Ovary (tissue), 3 donors: ENCODE measurements at regions not wholly inside any gene's neighbourhood (a gene's known extent, or its start where the extent isn't known, plus 50 kb on each side); places are given as distances from the start of the nearest gene placed in this dataset.

Source experiments
- POLR2A ChIP-seq: fragments of 450-650 bp; IDR thresholded peaks from one replicate; pipeline ENCODE4 v1.6.1; 2017; ENCODE audit warnings: antibody characterized with exemption, mild to moderate bottlenecking, moderate library complexity
- TF ChIP-seq, protein P1 (sequence below), 3 donors: fragments of 450-650 bp in 2 of 3; fragments of 200-600 bp in 1 of 3; IDR thresholded peaks; one replicate each; pipeline versions ENCODE4 v1.5.1 to v1.8.0; 2016 to 2022; ENCODE audit warnings: antibody characterized with exemption in 3 of 3, mild to moderate bottlenecking in 1 of 3
- donor health status: DM: no; HTN: no; CAD: no.

DNA sequence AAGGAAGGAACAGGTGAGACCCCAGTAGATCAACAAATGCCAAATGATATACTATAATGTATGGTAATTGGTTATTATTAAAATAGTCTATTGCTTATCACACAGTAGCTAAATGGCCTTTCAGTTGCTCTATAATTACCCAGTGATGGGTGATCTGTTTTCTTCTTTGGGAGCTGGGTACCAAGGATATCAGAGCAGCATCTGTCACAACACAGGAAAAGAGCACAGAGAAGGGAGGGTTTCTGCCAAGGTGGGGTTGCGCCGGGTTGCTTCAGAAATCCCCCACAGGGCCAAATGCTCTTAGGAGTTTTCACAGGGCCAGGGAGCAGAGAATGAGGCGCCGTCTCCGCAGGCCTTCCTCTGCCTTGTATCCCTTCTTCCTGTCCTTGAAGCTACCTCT, 469.4 kb downstream of the INSC start:
- TF ChIP-seq, protein P1, sequence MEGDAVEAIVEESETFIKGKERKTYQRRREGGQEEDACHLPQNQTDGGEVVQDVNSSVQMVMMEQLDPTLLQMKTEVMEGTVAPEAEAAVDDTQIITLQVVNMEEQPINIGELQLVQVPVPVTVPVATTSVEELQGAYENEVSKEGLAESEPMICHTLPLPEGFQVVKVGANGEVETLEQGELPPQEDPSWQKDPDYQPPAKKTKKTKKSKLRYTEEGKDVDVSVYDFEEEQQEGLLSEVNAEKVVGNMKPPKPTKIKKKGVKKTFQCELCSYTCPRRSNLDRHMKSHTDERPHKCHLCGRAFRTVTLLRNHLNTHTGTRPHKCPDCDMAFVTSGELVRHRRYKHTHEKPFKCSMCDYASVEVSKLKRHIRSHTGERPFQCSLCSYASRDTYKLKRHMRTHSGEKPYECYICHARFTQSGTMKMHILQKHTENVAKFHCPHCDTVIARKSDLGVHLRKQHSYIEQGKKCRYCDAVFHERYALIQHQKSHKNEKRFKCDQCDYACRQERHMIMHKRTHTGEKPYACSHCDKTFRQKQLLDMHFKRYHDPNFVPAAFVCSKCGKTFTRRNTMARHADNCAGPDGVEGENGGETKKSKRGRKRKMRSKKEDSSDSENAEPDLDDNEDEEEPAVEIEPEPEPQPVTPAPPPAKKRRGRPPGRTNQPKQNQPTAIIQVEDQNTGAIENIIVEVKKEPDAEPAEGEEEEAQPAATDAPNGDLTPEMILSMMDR (IDR thresholded peaks at IDR 0.05): no peak
- no peak for TF ChIP-seq POLR2A
